ENCODE measurements at regions not wholly inside any gene's neighbourhood (a gene's known extent, or its start where the extent isn't known, plus 50 kb on each side); places are given as distances from the start of the nearest gene placed in this dataset.

DNA sequence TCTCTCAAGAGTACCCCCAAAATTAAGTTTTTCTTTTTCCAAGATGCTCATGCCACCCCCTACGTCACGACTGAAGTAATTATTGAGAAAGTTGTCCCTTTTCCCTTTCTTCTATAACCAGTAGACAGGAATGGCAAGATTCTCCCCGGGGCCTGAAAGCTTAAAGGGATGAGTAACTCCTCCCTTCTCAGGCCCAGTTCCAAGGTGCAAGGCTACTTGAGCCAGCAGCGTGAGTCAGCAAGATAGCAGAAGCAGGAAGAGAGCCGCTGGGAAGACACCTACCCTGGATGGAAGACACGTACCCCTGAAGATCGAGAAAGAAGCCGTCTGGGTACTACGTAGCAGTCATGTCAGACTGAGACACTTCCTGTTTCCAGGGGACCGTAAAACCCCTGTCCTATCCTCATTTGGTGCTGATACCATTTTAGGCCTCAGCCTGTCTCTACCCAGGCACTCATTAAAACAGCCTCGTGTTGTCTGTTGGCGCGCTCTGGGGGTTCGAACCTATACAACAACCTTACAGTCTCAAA lies 241.0 kb downstream of the ADGRG6 start:
- no peak for TF ChIP-seq POLR2AphosphoS5 (IDR thresholded peaks at IDR 0.05; ENCODE audit: low read depth)
- no peak for TF ChIP-seq EZH2 (IDR thresholded peaks at IDR 0.05; ENCODE audit: low read depth, unreplicated experiment)
- 0 out of 4 replicates have a peak, but pooled peaks of 1 of the 2 experiments have one; percentile 19 for TF ChIP-seq CTCF (conservative IDR thresholded peaks at IDR 0.05; ENCODE audit: low read depth in 2 of 2)
